Heart left ventricle (tissue), 16 donors: ENCODE measurements at regions not wholly inside any gene's neighbourhood (a gene's known extent, or its start where the extent isn't known, plus 50 kb on each side); places are given as distances from the start of the nearest gene placed in this dataset.

Experiments used
- ATAC-seq, 4 donors: fragments of 200-7000 bp; cut with Tn5 transposase; one replicate each; pipeline ENCODE4 v1.9.1; 2020 to 2022; ENCODE audit warnings: moderate library complexity in 4 of 4, mild to moderate bottlenecking in 3 of 4, moderate number of reproducible peaks in 1 of 4
- DNase-seq, 5 donors: peaks; one replicate each; pipeline ENCODE4 v3.0.0-alpha.2; 2020
- H3K27ac ChIP-seq, 12 donors: fragments of 200-600 bp; sonication (generic) in 4 of 12; one replicate each; pipeline versions ENCODE4 v1.5.0 to v1.8.0; 2016 to 2022; ENCODE audit warnings: mild to moderate bottlenecking in 2 of 12
- H3K27me3 ChIP-seq, 9 donors: fragments of 200-600 bp; sonication (generic) in 2 of 9; one replicate each; pipeline versions ENCODE4 v1.5.1 to v1.8.0; 2016 to 2022; ENCODE audit warnings: mild to moderate bottlenecking in 3 of 9
- H3K36me3 ChIP-seq, 9 donors: fragments of 200-600 bp; sonication (generic) in 2 of 9; one replicate each; pipeline versions ENCODE4 v1.5.0 to v1.8.0; 2018 to 2022; ENCODE audit warnings: mild to moderate bottlenecking in 2 of 9
- H3K4me1 ChIP-seq, 12 donors: fragments of 200-600 bp; sonication (generic) in 4 of 12; one replicate each; pipeline versions ENCODE4 v1.5.0 to v1.8.0; 2016 to 2022; ENCODE audit warnings: mild to moderate bottlenecking in 3 of 12
- H3K4me3 ChIP-seq, 12 donors: fragments of 200-600 bp; sonication (generic) in 4 of 12; one replicate each; pipeline versions ENCODE4 v1.5.0 to v1.8.0; 2017 to 2022; ENCODE audit warnings: mild to moderate bottlenecking in 9 of 12, moderate library complexity in 4 of 12
- H3K9me3 ChIP-seq, 12 donors: fragments of 200-600 bp; sonication (generic) in 4 of 12; one replicate each; pipeline versions ENCODE4 v1.5.0 to v1.8.0; 2016 to 2022; ENCODE audit warnings: mild to moderate bottlenecking in 1 of 12
- CTCF ChIP-seq, 12 donors: fragments of 200-600 bp; sonication (generic) in 4 of 12; IDR thresholded peaks; one replicate each; pipeline versions ENCODE4 v1.5.0 to v1.8.0; 2018 to 2022; ENCODE audit warnings: antibody characterized with exemption in 12 of 12, mild to moderate bottlenecking in 5 of 12
- POLR2A ChIP-seq, 2 donors: fragments of 450-650 bp; IDR thresholded peaks; one replicate each; pipeline ENCODE4 v1.6.1; 2017; ENCODE audit warnings: antibody characterized with exemption in 2 of 2, mild to moderate bottlenecking in 2 of 2, moderate library complexity in 2 of 2
- WGBS, 4 donors: extraction: QIAGEN DNeasy Blood & Tissue Kit in 2 of 4; methylation state at CpG; one replicate each; pipeline versions ENCODE4 v1.1.5 to v1.1.7; 2013 to 2018; 5-methylcytosine and 5-hydroxymethylcytosine counted together
- intact Hi-C, 10 donors: fragments of 100-400 bp; cut with DNase I; formaldehyde crosslinking; loops; one replicate each; pipeline versions ENCODE4 v1.11.1 to v1.14.2; 2022
- donor health status: ischemic (EF 13 %, LVEDD 7.1; RV severe dilation, severe dysfunction).
- donor health status: healthy with polysubstance abuse.
- donor health status: DM: no; HTN: yes; CAD: no.
- donor health status: DM: no; HTN: no; CAD: no.
- donor health status: ischemic (EF 25% LVEDD 6.9; RV normal size, moderate dysfunction).
- donor health status: ischemic (EF 25% LVEDD 5.7; RV mildly dilated, moderate dysfunction).
- donor health status: healthy.
- donor health status: DM: yes; HTN: yes; CAD: no.
- donor health status: ischemic (EF 35%, LVEDD 5.7; RV mildly dilated, moderate dysfunction).
- donor health status: nonischemic (EF 11% LVEDD 7.7; RV severe dilation, severe dysfunction).
- donor health status: DM: yes; HTN: yes; CAD: no.
- donor health status: PGD.
- donor health status: ischemic (EF 29% LVEDD 5.4; RV normal size, mild dysfunction).
- donor health status: nonischemic (EF 23%, LVEDD 6.1; RV moderate dilation, normal function).

GRCh38 chr22:27260087-27260698 lies 541.4 kb downstream of the MN1 start:
- peaks cover 0 to 11% (median 0%) of the 10 kb centered on the region in 9 donors for H3K27me3 ChIP-seq
- H3K36me3 ChIP-seq = no peaks in the 10 kb centered on the region
- TF ChIP-seq POLR2A (IDR thresholded peaks at IDR 0.05) = no peak
- no peak for TF ChIP-seq CTCF (IDR thresholded peaks at IDR 0.05)
- whole genome bisulfite sequencing, 4 donors = 67 to 76% (median 72%) methylated on average over 6 of the region's 6 CpGs
- H3K4me1 ChIP-seq = no peaks in the 10 kb centered on the region
- intact Hi-C loops = no loop called here
- H3K9me3 ChIP-seq = peaks cover 0 to 13% (median 8%) of the 10 kb centered on the region in 12 donors
- H3K27ac ChIP-seq = no peak overlapping the region
- no peak for DNase-seq
- ATAC-seq = no peak
- H3K4me3 ChIP-seq = no peak overlapping the region

- H3K27me3 ChIP-seq = peaks cover 0 to 11% (median 0%) of the 10 kb centered on the region in 9 donors
- no peaks in the 10 kb centered on the region for H3K36me3 ChIP-seq
- H3K4me3 ChIP-seq = no peak overlapping the region
- no peak for ATAC-seq
- intact Hi-C loops = no loop called here
- 56 to 77% (median 63%) methylated on average over 10 of the region's 10 CpGs for WGBS, 4 donors
- DNase-seq = no peak
- H3K4me1 ChIP-seq = no peaks in the 10 kb centered on the region
- H3K9me3 ChIP-seq = no peaks in the 10 kb centered on the region
- no peak for TF ChIP-seq POLR2A (IDR thresholded peaks at IDR 0.05)
- no peak for TF ChIP-seq CTCF (IDR thresholded peaks at IDR 0.05)
- no peak overlapping the region for H3K27ac ChIP-seq
Observed at GRCh38 chr22:27262361-27262760, 539.2 kb downstream of the MN1 start.

GRCh38 chr22:27264184-27264583 lies 537.4 kb downstream of the MN1 start:
- intact Hi-C loops = no loop called here
- ATAC-seq (no peak), DNase-seq (no peak)
- H3K4me1 ChIP-seq = no peaks in the 10 kb centered on the region
- TF ChIP-seq POLR2A (IDR thresholded peaks at IDR 0.05) = no peak
- TF ChIP-seq CTCF (IDR thresholded peaks at IDR 0.05) = no peak
- no peak overlapping the region for H3K4me3 ChIP-seq
- no peaks in the 10 kb centered on the region for H3K36me3 ChIP-seq
- no peak overlapping the region for H3K27ac ChIP-seq
- no peaks in the 10 kb centered on the region for H3K9me3 ChIP-seq
- H3K27me3 ChIP-seq = peaks cover 0 to 11% (median 0%) of the 10 kb centered on the region in 9 donors
- WGBS, 4 donors = 66 to 80% (median 71%) methylated on average over 6 of the region's 6 CpGs

- no peak overlapping the region for H3K4me3 ChIP-seq
- no peak overlapping the region for H3K27ac ChIP-seq
- H3K27me3 ChIP-seq = peaks cover 0 to 9% (median 0%) of the 10 kb centered on the region in 9 donors
- peaks cover 0 to 12% (median 0%) of the 10 kb centered on the region in 12 donors for H3K4me1 ChIP-seq
- DNase-seq (no peak), ATAC-seq (no peak)
- no peaks in the 10 kb centered on the region for H3K36me3 ChIP-seq
- H3K9me3 ChIP-seq = no peaks in the 10 kb centered on the region
- TF ChIP-seq POLR2A (IDR thresholded peaks at IDR 0.05) (no peak), CTCF (IDR thresholded peaks at IDR 0.05) (no peak)
- intact Hi-C loops = no loop called here
- WGBS, 4 donors = 85 to 93% (median 89%) methylated on average over 7 of the region's 7 CpGs
Observed at GRCh38 chr22:27267145-27267544, 534.4 kb downstream of the MN1 start.
